Retinal pigment epithelial cell (primary cell): ENCODE measurements at regions not wholly inside any gene's neighbourhood (a gene's known extent, or its start where the extent isn't known, plus 50 kb on each side); places are given as distances from the start of the nearest gene placed in this dataset.
A peak's percentile ranks its signal among the peaks of the same experiment; 100 is the strongest.

Experiments
- DNase-seq: peaks from one replicate; pipeline ENCODE4 v3.0.0-alpha.2; 2010; ENCODE audit warnings: low read depth
- H3K4me3 ChIP-seq: 2 replicates; pipeline ENCODE4 v1.5.1; 2011; ENCODE audit warnings: mild to moderate bottlenecking, low read length, control low read depth, moderate library complexity
- TF ChIP-seq, protein P1 (sequence below): conservative IDR thresholded peaks from 2 replicates; pipeline ENCODE4 v1.5.1; 2011; ENCODE audit warnings: low read depth, low read length, control low read depth, inconsistent platforms

DNA sequence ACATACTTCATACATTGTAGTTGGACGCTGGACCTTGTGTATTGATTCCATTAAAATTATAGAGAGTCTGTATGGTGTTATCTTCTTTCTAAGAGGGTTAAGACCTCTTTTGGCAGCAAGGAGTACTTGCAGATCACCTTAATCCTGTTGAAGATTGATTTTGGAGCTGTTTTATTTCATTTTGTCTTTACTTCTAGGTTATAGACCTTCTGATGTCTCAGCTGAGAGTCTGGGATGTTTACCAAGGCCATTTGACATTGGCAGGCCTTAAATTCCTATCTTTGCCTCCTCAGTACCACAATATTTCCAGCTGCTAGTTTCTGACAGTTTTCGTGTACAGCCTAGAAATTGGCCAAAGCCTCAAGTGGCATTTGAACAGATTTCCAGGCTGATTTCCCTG lies 338.0 kb downstream of the LMO4 start:
- H3K4me3 ChIP-seq: no peak overlapping the region
- TF ChIP-seq, protein P1, sequence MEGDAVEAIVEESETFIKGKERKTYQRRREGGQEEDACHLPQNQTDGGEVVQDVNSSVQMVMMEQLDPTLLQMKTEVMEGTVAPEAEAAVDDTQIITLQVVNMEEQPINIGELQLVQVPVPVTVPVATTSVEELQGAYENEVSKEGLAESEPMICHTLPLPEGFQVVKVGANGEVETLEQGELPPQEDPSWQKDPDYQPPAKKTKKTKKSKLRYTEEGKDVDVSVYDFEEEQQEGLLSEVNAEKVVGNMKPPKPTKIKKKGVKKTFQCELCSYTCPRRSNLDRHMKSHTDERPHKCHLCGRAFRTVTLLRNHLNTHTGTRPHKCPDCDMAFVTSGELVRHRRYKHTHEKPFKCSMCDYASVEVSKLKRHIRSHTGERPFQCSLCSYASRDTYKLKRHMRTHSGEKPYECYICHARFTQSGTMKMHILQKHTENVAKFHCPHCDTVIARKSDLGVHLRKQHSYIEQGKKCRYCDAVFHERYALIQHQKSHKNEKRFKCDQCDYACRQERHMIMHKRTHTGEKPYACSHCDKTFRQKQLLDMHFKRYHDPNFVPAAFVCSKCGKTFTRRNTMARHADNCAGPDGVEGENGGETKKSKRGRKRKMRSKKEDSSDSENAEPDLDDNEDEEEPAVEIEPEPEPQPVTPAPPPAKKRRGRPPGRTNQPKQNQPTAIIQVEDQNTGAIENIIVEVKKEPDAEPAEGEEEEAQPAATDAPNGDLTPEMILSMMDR: no peak
- DNase-seq: no peak

DNA sequence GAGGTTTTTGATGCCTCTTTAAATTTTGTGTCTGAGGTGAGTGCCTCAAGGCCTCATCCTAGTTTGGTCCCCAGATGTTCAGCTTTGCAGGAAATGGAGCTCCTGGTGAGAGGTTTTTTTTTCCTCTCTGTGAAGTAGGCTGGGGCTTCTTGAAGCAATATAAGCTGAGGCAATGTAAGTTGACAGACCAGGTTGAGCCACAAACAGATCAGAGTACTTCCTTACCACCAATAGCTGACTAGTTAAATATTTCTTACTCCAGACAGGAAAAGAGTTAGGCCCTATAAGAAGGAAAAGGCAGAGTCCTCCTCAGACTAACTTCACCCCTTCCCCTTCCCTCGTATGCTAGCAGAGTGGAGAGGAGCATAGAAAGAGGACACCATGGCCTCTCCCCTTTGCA lies 341.0 kb downstream of the LMO4 start:
- DNase-seq: no peak
- TF ChIP-seq, protein P1: no peak
- no peak overlapping the region for H3K4me3 ChIP-seq

DNA sequence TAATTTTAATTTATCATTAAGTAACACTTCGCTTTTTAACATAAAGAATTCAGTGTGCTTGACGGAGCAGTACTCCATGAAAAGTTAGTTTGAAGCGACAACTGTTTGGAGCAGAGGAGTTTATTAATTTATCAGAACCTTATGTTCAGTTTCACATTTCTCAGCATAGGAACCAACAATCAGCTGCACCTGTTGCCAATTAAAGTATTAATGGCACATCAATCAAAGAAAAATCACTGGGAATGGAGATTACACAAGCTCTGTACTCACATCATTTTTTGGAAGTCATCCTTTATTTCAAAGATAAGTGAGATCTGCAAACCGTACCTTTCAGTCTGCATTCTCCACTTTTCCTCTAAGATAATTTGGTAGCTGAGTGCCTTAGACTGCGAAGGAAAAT lies 344.6 kb downstream of the LMO4 start:
- no peak for DNase-seq
- TF ChIP-seq, protein P1: no peak
- H3K4me3 ChIP-seq: no peak overlapping the region

DNA sequence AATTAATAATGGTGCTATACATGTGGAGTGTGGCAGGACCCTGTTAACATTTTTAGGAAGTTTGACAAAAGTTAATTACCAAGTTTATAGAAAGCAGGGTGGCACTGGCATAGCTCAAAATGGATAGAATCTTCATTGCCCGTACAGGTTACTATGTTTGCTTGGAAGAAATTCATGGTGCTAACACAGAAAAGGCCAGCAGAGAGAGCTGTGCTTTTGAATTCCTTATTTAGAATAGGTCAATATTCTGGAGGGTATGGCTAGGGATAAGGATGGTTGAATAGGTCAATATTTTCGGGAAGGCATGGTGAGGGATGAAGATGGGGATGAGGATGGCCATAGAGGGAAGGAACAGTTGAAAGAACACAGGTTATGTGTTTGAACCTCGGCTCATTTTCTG lies 345.1 kb downstream of the LMO4 start:
- no peak for DNase-seq
- TF ChIP-seq, protein P1: peak; percentile 30
- no peak overlapping the region for H3K4me3 ChIP-seq

DNA sequence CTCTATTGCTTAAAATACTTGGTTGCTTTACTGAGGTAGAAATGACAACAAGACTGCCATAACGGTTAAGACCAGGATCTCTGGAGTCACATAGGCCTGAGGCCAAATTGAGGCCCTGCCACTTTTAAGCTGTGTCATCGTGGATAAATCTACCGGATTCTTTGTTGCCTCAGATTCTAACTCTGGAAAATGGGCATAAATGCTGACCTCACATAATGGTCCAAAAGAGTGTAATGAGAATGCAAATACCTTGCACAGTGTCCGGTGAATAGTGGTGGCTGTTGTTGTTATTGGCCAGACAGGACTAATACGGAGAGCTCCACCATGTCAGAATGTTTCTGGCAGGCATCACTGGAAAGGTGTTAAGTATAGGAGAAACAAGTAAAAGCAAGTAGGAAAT lies 346.1 kb downstream of the LMO4 start:
- no peak for DNase-seq
- no peak overlapping the region for H3K4me3 ChIP-seq
- TF ChIP-seq, protein P1: no peak

DNA sequence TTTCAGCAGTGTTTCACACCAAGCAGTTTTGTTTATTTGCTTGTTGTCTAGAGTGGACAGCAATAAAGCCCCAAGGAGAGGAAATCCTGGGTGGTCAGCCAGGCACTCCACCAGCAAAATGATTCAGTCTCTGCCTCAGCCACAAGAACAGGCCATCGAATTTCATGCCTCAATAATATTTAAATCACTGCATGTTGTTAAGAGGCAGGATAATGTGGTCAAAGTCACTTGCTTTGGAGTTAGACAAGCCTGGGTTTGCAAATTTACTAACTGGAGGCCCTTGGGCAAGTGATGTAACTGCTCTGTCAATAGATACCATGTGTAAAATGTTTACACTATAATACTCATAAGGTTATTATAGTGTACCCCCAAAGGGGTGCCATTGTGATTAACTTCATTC lies 349.6 kb downstream of the LMO4 start:
- no peak overlapping the region for H3K4me3 ChIP-seq
- TF ChIP-seq, protein P1: no peak
- no peak for DNase-seq

DNA sequence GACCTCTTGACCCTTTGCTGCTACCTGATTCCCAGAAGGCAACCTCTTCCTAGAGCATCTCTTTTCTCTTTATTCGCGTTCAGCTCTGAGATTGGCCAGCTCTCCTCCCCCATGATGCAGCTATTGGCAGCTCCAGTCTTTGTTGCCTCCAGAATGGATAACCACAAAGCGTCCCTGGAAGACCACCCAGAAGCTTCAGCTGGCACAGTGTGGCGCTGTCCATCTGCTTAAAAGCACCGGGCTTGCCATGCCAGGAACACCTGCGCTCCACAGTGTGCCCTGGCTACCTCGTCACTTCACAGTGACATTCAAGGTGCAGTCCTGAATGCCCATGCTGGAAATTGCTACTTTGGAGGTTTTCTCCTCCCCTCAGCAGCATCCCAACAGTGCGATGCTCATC lies 353.9 kb downstream of the LMO4 start:
- H3K4me3 ChIP-seq: no peak overlapping the region
- DNase-seq: no peak
- TF ChIP-seq, protein P1: no peak
